Vagina (tissue), 2 donors: ENCODE measurements at regions not wholly inside any gene's neighbourhood (a gene's known extent, or its start where the extent isn't known, plus 50 kb on each side); places are given as distances from the start of the nearest gene placed in this dataset.
A peak's percentile ranks its signal among the peaks of the same experiment; 100 is the strongest.

Experiments
- DNase-seq, 2 donors: peaks; one replicate each; pipeline ENCODE4 v3.0.0-alpha.2; 2017; ENCODE audit errors: extremely low spot score in 2 of 2
- H3K27ac ChIP-seq: fragments of 200-600 bp; sonication (generic); one replicate; pipeline ENCODE4 v1.5.1; 2019
- H3K27me3 ChIP-seq: fragments of 200-600 bp; sonication (generic); one replicate; pipeline ENCODE4 v1.5.1; 2019
- H3K36me3 ChIP-seq, 2 donors: fragments of 200-600 bp; sonication (generic); one replicate each; pipeline ENCODE4 v1.5.1; 2017 to 2019
- H3K4me1 ChIP-seq: fragments of 200-600 bp; sonication (generic); one replicate; pipeline ENCODE4 v1.5.1; 2019
- H3K4me3 ChIP-seq, 2 donors: fragments of 200-600 bp; sonication (generic); 1 replicate in 1 of 2; 2 replicates in 1 of 2; pipeline ENCODE4 v1.5.1; 2016 to 2019
- H3K9me3 ChIP-seq: fragments of 200-600 bp; sonication (generic); one replicate; pipeline ENCODE4 v1.5.1; 2019
- CTCF ChIP-seq, 3 experiments: fragments of 450-650 bp in 2 of 3; fragments of 200-600 bp in 1 of 3; sonication (generic) in 1 of 3; IDR thresholded peaks; one replicate each; pipeline ENCODE4 v1.5.1; 2017 to 2019; ENCODE audit warnings: antibody characterized with exemption in 3 of 3, mild to moderate bottlenecking in 2 of 3, moderate library complexity in 2 of 3
- POLR2A ChIP-seq, 2 donors: fragments of 450-650 bp; IDR thresholded peaks; one replicate each; pipeline ENCODE4 v1.6.1; 2017; ENCODE audit warnings: antibody characterized with exemption in 2 of 2, mild to moderate bottlenecking in 2 of 2, moderate library complexity in 2 of 2
- POLR2AphosphoS5 ChIP-seq, 2 donors: sonication (generic); formaldehyde crosslinking; IDR thresholded peaks; one replicate each; pipeline ENCODE4 v1.9.0; 2017; ENCODE audit warnings: antibody characterized with exemption in 2 of 2, mild to moderate bottlenecking in 2 of 2, low read depth in 1 of 2; ENCODE audit not compliant: insufficient read depth in 1 of 2
- intact Hi-C: fragments of 100-400 bp; cut with DNase I; formaldehyde crosslinking; loops from one replicate; pipeline ENCODE4 v1.15.1; 2023

DNA sequence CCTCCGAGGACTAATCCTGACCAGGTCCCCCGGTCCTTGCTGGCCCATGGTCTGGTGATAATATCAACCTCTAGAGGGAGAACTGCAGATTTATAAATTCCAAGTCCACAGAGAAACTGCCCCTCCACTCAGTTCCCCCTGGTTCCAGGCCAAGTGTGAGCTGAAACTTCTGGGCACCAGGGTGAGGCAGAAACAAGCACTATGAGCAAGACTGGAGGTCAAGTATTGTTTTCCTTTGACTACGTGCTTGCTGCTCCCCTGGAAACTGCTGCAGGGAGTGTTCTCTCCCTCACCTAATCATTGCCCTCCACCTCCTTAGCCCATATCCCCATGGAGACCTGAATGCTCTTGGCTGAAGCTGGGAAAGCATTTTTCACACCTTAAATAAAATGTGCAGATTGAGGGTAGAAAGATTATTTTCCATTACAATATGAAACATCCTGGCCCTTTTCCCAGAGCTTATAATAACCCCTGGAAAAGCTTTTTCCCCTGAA is 135.2 kb downstream of the RDH14 start:
- no peak overlapping the region for H3K4me3 ChIP-seq
- no peaks in the 10 kb centered on the region for H3K9me3 ChIP-seq
- H3K27me3 ChIP-seq = no peaks in the 10 kb centered on the region
- no peak overlapping the region for H3K27ac ChIP-seq
- H3K36me3 ChIP-seq = no peaks in the 10 kb centered on the region
- TF ChIP-seq CTCF (IDR thresholded peaks at IDR 0.05) = no peak
- TF ChIP-seq POLR2A (IDR thresholded peaks at IDR 0.05) = no peak
- no peak for TF ChIP-seq POLR2AphosphoS5 (IDR thresholded peaks at IDR 0.05; ENCODE audit: insufficient read depth in 1 of 2, low read depth in 1 of 2)
- no peaks in the 10 kb centered on the region for H3K4me1 ChIP-seq
- intact Hi-C loops = no loop called here
- no peak for DNase-seq

DNA sequence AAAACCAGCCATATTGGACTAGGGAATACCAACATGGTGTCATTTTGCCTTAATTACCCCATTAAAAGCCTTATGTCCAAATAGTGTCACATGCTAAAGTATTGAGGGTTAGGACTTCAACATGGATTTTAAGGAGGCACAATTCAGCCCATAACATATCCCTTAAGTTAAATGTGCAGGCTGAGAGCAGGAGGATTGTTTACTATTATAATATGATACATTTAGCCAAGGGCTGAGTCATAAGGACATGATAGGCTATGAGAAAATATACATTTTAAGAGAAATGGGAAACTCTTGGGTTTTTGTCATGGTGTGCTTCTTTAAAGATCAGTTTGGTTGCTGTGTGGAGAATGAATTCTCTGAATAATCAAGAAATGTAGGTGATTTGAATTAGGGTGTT is 136.8 kb downstream of the RDH14 start:
- H3K27me3 ChIP-seq = no peaks in the 10 kb centered on the region
- H3K9me3 ChIP-seq = no peaks in the 10 kb centered on the region
- H3K4me3 ChIP-seq = no peak overlapping the region
- intact Hi-C loops = no loop called here
- TF ChIP-seq POLR2AphosphoS5 (IDR thresholded peaks at IDR 0.05; ENCODE audit: insufficient read depth in 1 of 2, low read depth in 1 of 2) (no peak), CTCF (IDR thresholded peaks at IDR 0.05) (no peak), POLR2A (IDR thresholded peaks at IDR 0.05) (no peak)
- no peak for DNase-seq
- no peak overlapping the region for H3K27ac ChIP-seq
- H3K36me3 ChIP-seq = no peaks in the 10 kb centered on the region
- H3K4me1 ChIP-seq = no peaks in the 10 kb centered on the region

DNA sequence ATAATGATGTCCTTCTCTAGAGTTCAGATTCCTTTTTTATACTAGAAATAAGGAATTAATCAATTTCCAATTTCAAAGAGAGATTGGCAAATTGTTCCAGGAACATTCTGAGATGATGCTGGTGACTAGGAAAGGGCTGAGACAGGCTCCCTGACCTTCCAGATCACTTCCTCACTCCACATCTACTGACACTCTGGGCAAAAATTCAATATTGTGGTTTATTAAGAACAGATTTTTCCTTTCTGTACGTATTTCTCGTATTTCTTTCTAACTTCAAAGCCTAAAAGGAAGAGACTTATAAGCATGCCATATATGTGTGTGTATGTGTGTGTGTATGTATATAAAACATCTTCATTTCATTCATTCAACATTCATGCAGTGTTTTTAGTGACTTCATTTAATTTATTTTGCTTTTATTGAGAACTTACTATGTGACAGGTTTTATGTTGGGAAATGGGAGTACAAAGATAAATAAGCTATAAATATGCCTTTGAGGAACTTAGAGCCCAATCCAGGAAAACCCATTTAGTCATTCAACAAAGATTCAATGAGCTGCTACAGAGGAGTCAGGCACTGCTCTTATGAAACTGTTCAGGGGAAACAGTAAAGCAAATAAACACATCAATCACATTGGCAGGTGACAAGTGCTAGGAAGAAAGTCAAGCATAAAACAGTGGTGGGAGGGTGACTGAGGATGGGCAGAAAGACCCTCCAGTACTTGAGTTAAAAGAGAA is 137.9 kb downstream of the RDH14 start:
- H3K27me3 ChIP-seq = no peaks in the 10 kb centered on the region
- no peaks in the 10 kb centered on the region for H3K36me3 ChIP-seq
- no peaks in the 10 kb centered on the region for H3K4me1 ChIP-seq
- TF ChIP-seq POLR2AphosphoS5 (IDR thresholded peaks at IDR 0.05; ENCODE audit: insufficient read depth in 1 of 2, low read depth in 1 of 2) (no peak), POLR2A (IDR thresholded peaks at IDR 0.05) (no peak), CTCF (IDR thresholded peaks at IDR 0.05) (no peak)
- no peaks in the 10 kb centered on the region for H3K9me3 ChIP-seq
- intact Hi-C loops = no loop called here
- no peak overlapping the region for H3K4me3 ChIP-seq
- no peak for DNase-seq
- H3K27ac ChIP-seq = no peak overlapping the region

DNA sequence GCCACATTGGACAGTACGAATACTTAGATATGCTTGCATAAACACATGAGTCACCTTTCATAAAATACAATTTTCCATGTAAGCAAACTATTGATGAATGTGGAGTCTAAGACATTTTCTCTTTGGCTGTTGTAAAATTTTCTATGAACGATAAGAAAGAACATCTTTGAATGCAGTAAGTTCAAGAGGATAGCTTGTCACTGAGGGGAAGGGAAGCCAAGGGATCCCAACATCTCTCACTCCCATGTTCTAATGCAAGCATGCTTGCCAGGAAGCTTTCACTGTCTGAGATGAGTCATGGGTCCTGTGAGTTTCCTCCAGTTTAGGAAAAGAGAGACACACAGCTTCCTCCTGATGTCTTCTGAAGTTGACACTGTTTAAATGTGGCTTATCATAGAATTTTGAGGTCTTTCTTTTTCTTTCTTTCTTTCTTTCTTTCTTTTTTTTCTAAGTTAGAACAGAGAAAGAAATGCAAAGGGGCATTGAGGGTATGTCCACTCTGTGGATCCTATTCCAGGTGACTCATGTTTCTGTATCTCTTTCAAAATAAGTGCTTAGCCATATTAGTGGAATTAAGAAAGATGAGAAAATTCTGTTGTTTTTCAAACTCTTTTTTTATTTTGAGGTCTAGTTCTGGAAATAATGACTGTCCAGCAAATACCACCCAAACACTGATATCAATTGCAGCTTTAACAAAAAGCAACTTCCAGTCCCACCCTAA is 146.6 kb downstream of the RDH14 start:
- Histone ChIP-seq H3K9me3 (no peaks in the 10 kb centered on the region), H3K27me3 (no peaks in the 10 kb centered on the region), H3K4me3 (no peak overlapping the region), H3K27ac (peak overlapping the region; percentile 59), H3K4me1 (no peaks in the 10 kb centered on the region), H3K36me3 (no peaks in the 10 kb centered on the region)
- DNase-seq = no peak
- intact Hi-C loops = no loop called here
- TF ChIP-seq POLR2AphosphoS5 (IDR thresholded peaks at IDR 0.05; ENCODE audit: insufficient read depth in 1 of 2, low read depth in 1 of 2) (peak; percentile 17 to 34), CTCF (IDR thresholded peaks at IDR 0.05) (no peak), POLR2A (IDR thresholded peaks at IDR 0.05) (no peak)
